ENCODE measurements at regions not wholly inside any gene's neighbourhood (a gene's known extent, or its start where the extent isn't known, plus 50 kb on each side); places are given as distances from the start of the nearest gene placed in this dataset.

DNA sequence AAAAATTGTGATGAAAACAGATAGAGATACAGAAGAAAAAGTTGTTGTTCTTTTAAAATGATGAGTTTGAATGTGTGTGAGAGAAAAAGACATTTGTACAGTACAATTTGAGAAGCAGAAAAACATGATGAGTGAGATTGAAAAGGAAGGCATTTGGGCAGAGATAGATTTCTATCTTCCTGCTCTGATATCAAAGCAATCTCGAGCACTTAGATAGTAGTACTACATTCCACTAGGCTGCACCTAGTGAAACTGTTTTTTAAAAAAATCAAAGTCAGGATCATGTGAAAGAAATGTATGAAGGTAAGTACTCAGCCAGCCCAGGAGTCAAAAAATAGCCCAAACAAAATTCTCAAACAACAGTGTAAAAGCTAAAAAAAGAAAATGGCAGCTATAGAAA is 104.1 kb upstream of the UBE2E2 start:
- no peaks in the 10 kb centered on the region for H3K27me3 ChIP-seq (ENCODE audit: insufficient read depth)
- POLR2A ChIA-PET: no interaction called here
- CTCF ChIA-PET: no interaction called here
- 55% methylated on average over 1 of the region's 1 CpG for WGBS (ENCODE audit: low lambda C conversion rate)
- H3K4me3 ChIP-seq (ENCODE audit: low read depth in 2 of 2, low read length in 1 of 2): no peak overlapping the region
- no peak overlapping the region for H3K27ac ChIP-seq (ENCODE audit: low read depth in 2 of 2, low read length in 1 of 2)
- no peaks in the 10 kb centered on the region for H3K36me3 ChIP-seq (replicated peaks in 1 of 2; ENCODE audit: control insufficient read depth in 1 of 2, insufficient read depth in 2 of 2, low read length in 1 of 2)
- no peak overlapping the region for H3K4me2 ChIP-seq
- no peaks in the 10 kb centered on the region for H4K20me1 ChIP-seq (ENCODE audit: insufficient read depth)
- no peak overlapping the region for H2AFZ ChIP-seq (ENCODE audit: low read depth)
- no peaks in the 10 kb centered on the region for H3F3A ChIP-seq (replicated peaks; ENCODE audit: insufficient read depth)
- H3K4me1 ChIP-seq (ENCODE audit: control insufficient read depth in 1 of 2, insufficient read depth in 2 of 2, low read depth in 1 of 2, low read length in 1 of 2): no peaks in the 10 kb centered on the region
- H3K9me2 ChIP-seq: no peaks in the 10 kb centered on the region
- TF ChIP-seq YY1 (IDR thresholded peaks at IDR 0.05; ENCODE audit: low read depth) (no peak), MEF2A (IDR thresholded peaks at IDR 0.05; ENCODE audit: borderline replicate concordance, low read depth) (no peak), EP300 (IDR thresholded peaks at IDR 0.05; ENCODE audit: borderline replicate concordance in 1 of 2, low read depth in 1 of 2, low read length in 1 of 2) (no peak), TEAD4 (IDR thresholded peaks at IDR 0.05; ENCODE audit: borderline replicate concordance, insufficient read depth) (no peak), NRF1 (IDR thresholded peaks at IDR 0.05; ENCODE audit: low read depth, low read length) (no peak), CHD2 (IDR thresholded peaks at IDR 0.05; ENCODE audit: low read length, partially characterized antibody) (no peak)
- TF ChIP-seq, protein P1, sequence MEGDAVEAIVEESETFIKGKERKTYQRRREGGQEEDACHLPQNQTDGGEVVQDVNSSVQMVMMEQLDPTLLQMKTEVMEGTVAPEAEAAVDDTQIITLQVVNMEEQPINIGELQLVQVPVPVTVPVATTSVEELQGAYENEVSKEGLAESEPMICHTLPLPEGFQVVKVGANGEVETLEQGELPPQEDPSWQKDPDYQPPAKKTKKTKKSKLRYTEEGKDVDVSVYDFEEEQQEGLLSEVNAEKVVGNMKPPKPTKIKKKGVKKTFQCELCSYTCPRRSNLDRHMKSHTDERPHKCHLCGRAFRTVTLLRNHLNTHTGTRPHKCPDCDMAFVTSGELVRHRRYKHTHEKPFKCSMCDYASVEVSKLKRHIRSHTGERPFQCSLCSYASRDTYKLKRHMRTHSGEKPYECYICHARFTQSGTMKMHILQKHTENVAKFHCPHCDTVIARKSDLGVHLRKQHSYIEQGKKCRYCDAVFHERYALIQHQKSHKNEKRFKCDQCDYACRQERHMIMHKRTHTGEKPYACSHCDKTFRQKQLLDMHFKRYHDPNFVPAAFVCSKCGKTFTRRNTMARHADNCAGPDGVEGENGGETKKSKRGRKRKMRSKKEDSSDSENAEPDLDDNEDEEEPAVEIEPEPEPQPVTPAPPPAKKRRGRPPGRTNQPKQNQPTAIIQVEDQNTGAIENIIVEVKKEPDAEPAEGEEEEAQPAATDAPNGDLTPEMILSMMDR (IDR thresholded peaks at IDR 0.05): no peak
- TF ChIP-seq, protein P2, sequence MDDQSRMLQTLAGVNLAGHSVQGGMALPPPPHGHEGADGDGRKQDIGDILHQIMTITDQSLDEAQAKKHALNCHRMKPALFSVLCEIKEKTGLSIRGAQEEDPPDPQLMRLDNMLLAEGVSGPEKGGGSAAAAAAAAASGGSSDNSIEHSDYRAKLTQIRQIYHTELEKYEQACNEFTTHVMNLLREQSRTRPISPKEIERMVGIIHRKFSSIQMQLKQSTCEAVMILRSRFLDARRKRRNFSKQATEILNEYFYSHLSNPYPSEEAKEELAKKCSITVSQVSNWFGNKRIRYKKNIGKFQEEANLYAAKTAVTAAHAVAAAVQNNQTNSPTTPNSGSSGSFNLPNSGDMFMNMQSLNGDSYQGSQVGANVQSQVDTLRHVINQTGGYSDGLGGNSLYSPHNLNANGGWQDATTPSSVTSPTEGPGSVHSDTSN (IDR thresholded peaks at IDR 0.05): no peak
- TF ChIP-seq, protein P3, sequence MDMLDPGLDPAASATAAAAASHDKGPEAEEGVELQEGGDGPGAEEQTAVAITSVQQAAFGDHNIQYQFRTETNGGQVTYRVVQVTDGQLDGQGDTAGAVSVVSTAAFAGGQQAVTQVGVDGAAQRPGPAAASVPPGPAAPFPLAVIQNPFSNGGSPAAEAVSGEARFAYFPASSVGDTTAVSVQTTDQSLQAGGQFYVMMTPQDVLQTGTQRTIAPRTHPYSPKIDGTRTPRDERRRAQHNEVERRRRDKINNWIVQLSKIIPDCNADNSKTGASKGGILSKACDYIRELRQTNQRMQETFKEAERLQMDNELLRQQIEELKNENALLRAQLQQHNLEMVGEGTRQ (IDR thresholded peaks at IDR 0.05; ENCODE audit: borderline replicate concordance, low read depth, low read length): no peak
- H3K79me2 ChIP-seq (ENCODE audit: insufficient read depth): no peaks in the 10 kb centered on the region
- DNase-seq: no peak
- H3K9me3 ChIP-seq: no peaks in the 10 kb centered on the region
- H3K9ac ChIP-seq: no peak overlapping the region

DNA sequence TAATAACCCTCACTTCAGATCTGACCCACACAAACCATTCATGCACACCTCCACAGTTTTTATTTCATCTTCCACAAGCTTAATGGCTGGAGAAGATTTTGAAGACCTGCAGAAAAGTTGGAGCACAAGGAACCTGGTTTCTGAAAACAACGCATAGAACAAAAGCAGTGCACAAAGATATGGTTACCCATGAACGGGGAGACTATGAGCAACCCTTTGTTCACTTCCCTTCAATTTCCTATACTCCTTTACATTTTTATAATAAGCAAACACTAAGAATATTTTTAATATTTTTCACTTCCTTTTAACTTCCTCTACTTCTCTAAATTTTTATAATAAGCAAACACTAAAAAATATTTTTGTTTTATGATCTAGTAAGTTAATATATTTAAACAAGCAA is 103.5 kb upstream of the UBE2E2 start:
- ChIA-PET CTCF (no interaction called here), POLR2A (no interaction called here)
- H3K4me1 ChIP-seq (ENCODE audit: control insufficient read depth in 1 of 2, insufficient read depth in 2 of 2, low read depth in 1 of 2, low read length in 1 of 2): no peaks in the 10 kb centered on the region
- no peaks in the 10 kb centered on the region for H3K79me2 ChIP-seq (ENCODE audit: insufficient read depth)
- no peak overlapping the region for H3K4me2 ChIP-seq
- H3F3A ChIP-seq (replicated peaks; ENCODE audit: insufficient read depth): no peaks in the 10 kb centered on the region
- H3K27ac ChIP-seq (ENCODE audit: low read depth in 2 of 2, low read length in 1 of 2): no peak overlapping the region
- no peaks in the 10 kb centered on the region for H3K9me3 ChIP-seq
- no peaks in the 10 kb centered on the region for H3K9me2 ChIP-seq
- no peaks in the 10 kb centered on the region for H3K36me3 ChIP-seq (replicated peaks in 1 of 2; ENCODE audit: control insufficient read depth in 1 of 2, insufficient read depth in 2 of 2, low read length in 1 of 2)
- DNase-seq: no peak
- no peak overlapping the region for H2AFZ ChIP-seq (ENCODE audit: low read depth)
- no peaks in the 10 kb centered on the region for H3K27me3 ChIP-seq (ENCODE audit: insufficient read depth)
- 51% methylated on average over 2 of the region's 2 CpGs for WGBS (ENCODE audit: low lambda C conversion rate)
- no peak overlapping the region for H3K9ac ChIP-seq
- no peaks in the 10 kb centered on the region for H4K20me1 ChIP-seq (ENCODE audit: insufficient read depth)
- no peak overlapping the region for H3K4me3 ChIP-seq (ENCODE audit: low read depth in 2 of 2, low read length in 1 of 2)
- TF ChIP-seq NFIC (IDR thresholded peaks at IDR 0.05; ENCODE audit: borderline replicate concordance) (no peak), TAF1 (IDR thresholded peaks at IDR 0.05; ENCODE audit: borderline replicate concordance, low read depth, low read length) (no peak), RFX5 (IDR thresholded peaks at IDR 0.05; ENCODE audit: low read length) (no peak), FOSL2 (IDR thresholded peaks at IDR 0.05; ENCODE audit: borderline replicate concordance, low read depth) (no peak), SMC3 (IDR thresholded peaks at IDR 0.05; ENCODE audit: low read depth, low read length) (no peak), EP300 (IDR thresholded peaks at IDR 0.05; ENCODE audit: borderline replicate concordance in 1 of 2, low read depth in 1 of 2, low read length in 1 of 2) (no peak), FOXJ3 (CRISPR knock-in tag; IDR thresholded peaks at IDR 0.05) (no peak), POLR2AphosphoS5 (IDR thresholded peaks at IDR 0.05; ENCODE audit: low read depth, low read length) (no peak), MEF2A (IDR thresholded peaks at IDR 0.05; ENCODE audit: borderline replicate concordance, low read depth) (no peak), RCOR1 (IDR thresholded peaks at IDR 0.05; ENCODE audit: low read length) (no peak)
- TF ChIP-seq, protein P4, sequence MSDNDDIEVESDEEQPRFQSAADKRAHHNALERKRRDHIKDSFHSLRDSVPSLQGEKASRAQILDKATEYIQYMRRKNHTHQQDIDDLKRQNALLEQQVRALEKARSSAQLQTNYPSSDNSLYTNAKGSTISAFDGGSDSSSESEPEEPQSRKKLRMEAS (IDR thresholded peaks at IDR 0.05; ENCODE audit: low read depth): no peak
- TF ChIP-seq, protein P3 (IDR thresholded peaks at IDR 0.05; ENCODE audit: borderline replicate concordance, low read depth, low read length): no peak
- TF ChIP-seq, protein P1 (IDR thresholded peaks at IDR 0.05): no peak
- TF ChIP-seq, protein P5, sequence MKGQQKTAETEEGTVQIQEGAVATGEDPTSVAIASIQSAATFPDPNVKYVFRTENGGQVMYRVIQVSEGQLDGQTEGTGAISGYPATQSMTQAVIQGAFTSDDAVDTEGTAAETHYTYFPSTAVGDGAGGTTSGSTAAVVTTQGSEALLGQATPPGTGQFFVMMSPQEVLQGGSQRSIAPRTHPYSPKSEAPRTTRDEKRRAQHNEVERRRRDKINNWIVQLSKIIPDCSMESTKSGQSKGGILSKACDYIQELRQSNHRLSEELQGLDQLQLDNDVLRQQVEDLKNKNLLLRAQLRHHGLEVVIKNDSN (IDR thresholded peaks at IDR 0.05; ENCODE audit: borderline replicate concordance, low read depth): no peak

All from SK-N-SH (cell line).